ENCODE measurements at regions not wholly inside any gene's neighbourhood (a gene's known extent, or its start where the extent isn't known, plus 50 kb on each side); places are given as distances from the start of the nearest gene placed in this dataset.

DNA sequence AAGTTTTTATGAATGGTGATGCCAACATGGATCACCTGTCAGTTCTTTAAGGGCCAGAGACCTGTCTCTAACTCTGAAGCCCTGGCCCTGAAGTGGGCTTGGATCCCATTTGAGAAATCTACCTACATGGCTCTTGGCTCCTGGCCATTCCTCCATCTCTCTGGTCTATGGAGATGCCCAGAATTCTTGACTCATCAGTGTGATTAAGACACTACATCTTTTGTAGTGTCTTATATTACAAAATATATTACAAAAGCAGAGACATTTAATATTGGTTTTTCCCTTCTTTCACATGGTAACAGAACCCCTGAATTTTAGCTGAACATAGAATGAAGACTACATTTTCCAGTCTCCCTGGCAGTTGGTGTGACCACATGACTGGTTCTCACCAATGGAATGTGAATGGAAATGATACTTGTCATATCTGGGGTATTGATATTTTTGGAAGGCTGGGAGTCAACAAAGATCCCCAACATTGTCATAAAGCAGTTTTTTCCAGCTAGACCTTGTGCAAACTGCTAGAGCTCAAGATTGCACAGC is 198.3 kb downstream of the SREK1 start:
- DNase-seq (ENCODE audit: extremely low spot score), result no peak
- no peak overlapping the region for H3K4me3 ChIP-seq
- intact Hi-C loops (cut with DNase I), result no loop called here
- no peaks in the 10 kb centered on the region for H3K27me3 ChIP-seq
- no peaks in the 10 kb centered on the region for H3K4me1 ChIP-seq
- H3K9me3 ChIP-seq, result no peaks in the 10 kb centered on the region
- no peaks in the 10 kb centered on the region for H3K36me3 ChIP-seq
- H3K27ac ChIP-seq (replicated peaks in 1 of 4), result no peak overlapping the region
- TF ChIP-seq EP300 (IDR thresholded peaks at IDR 0.05) (no peak), POLR2AphosphoS5 (IDR thresholded peaks at IDR 0.05) (no peak), POLR2A (IDR thresholded peaks at IDR 0.05; ENCODE audit: low read depth) (no peak)
- TF ChIP-seq, protein P1, sequence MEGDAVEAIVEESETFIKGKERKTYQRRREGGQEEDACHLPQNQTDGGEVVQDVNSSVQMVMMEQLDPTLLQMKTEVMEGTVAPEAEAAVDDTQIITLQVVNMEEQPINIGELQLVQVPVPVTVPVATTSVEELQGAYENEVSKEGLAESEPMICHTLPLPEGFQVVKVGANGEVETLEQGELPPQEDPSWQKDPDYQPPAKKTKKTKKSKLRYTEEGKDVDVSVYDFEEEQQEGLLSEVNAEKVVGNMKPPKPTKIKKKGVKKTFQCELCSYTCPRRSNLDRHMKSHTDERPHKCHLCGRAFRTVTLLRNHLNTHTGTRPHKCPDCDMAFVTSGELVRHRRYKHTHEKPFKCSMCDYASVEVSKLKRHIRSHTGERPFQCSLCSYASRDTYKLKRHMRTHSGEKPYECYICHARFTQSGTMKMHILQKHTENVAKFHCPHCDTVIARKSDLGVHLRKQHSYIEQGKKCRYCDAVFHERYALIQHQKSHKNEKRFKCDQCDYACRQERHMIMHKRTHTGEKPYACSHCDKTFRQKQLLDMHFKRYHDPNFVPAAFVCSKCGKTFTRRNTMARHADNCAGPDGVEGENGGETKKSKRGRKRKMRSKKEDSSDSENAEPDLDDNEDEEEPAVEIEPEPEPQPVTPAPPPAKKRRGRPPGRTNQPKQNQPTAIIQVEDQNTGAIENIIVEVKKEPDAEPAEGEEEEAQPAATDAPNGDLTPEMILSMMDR (IDR thresholded peaks at IDR 0.05), result no peak

DNA sequence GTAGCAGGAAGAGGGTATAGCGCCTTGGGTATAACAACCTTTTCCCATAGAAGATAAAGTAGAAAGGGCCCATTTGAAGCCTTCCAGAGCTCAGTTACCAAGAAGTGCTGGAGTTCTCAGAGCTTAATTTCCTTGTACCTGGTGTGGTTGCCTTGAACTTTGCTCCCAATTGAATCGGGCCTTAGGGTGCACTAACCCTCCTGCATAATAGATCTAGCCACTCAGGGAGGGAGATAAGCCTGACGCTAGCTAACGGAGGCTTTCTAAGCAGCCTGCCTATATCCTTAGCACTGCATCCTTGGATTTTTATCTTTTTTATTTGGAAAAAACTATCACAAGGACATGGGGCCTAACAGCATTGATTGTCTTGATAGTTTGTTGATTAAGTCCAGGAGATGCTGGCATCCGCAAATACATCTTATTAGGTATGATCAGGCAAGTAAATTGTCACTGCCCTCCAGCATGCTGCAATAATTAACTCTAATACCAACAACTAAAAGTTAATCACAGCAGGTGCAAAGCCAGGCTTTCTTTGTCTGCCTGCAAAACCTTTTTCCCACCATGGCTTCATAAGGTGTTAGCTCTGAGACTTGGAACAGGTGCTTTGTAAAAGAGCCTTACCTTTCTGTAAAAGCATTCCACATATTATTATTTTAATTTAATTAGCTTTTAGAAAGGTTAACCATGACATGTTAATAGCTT is 199.4 kb downstream of the SREK1 start:
- no peaks in the 10 kb centered on the region for H3K9me3 ChIP-seq
- no peaks in the 10 kb centered on the region for H3K27me3 ChIP-seq
- DNase-seq (ENCODE audit: extremely low spot score), result no peak
- no peak overlapping the region for H3K4me3 ChIP-seq
- no peaks in the 10 kb centered on the region for H3K4me1 ChIP-seq
- H3K36me3 ChIP-seq, result no peaks in the 10 kb centered on the region
- H3K27ac ChIP-seq (replicated peaks in 1 of 4), result no peak overlapping the region
- 91% methylated on average over 5 of the region's 5 CpGs for WGBS
- intact Hi-C loops (cut with DNase I), result no loop called here
- TF ChIP-seq, protein P1 (IDR thresholded peaks at IDR 0.05), result no peak
- no peak for TF ChIP-seq POLR2AphosphoS5 (IDR thresholded peaks at IDR 0.05)
- TF ChIP-seq POLR2A (IDR thresholded peaks at IDR 0.05; ENCODE audit: low read depth), result no peak
- TF ChIP-seq EP300 (IDR thresholded peaks at IDR 0.05), result no peak

DNA sequence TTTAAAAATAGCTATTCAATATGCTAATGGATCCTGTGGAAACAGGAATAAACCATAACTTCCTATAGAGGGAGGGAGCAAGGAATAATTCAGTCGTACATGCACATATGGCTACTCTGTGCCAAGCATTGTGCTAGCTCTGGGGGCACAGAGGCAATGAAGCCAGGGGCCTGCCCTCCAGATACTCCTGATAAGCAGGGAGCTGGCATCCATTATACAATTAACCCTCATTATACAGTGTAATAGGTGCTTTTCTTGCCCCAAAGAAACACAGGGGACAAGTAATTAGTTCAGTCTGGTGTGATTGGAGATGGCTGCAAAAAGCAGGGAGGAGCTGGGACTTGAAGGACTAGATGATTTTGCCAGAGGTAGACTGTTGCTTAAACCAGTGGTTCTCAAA is 200.4 kb downstream of the SREK1 start:
- H3K9me3 ChIP-seq, result no peaks in the 10 kb centered on the region
- H3K4me1 ChIP-seq, result no peaks in the 10 kb centered on the region
- DNase-seq (ENCODE audit: extremely low spot score), result no peak
- H3K4me3 ChIP-seq, result no peak overlapping the region
- no peaks in the 10 kb centered on the region for H3K27me3 ChIP-seq
- no peaks in the 10 kb centered on the region for H3K36me3 ChIP-seq
- 65% methylated on average over 1 of the region's 1 CpG for WGBS
- no peak overlapping the region for H3K27ac ChIP-seq (replicated peaks in 1 of 4)
- intact Hi-C loops (cut with DNase I), result no loop called here
- no peak for TF ChIP-seq POLR2AphosphoS5 (IDR thresholded peaks at IDR 0.05)
- TF ChIP-seq, protein P1 (IDR thresholded peaks at IDR 0.05), result no peak
- no peak for TF ChIP-seq EP300 (IDR thresholded peaks at IDR 0.05)
- TF ChIP-seq POLR2A (IDR thresholded peaks at IDR 0.05; ENCODE audit: low read depth), result no peak

DNA sequence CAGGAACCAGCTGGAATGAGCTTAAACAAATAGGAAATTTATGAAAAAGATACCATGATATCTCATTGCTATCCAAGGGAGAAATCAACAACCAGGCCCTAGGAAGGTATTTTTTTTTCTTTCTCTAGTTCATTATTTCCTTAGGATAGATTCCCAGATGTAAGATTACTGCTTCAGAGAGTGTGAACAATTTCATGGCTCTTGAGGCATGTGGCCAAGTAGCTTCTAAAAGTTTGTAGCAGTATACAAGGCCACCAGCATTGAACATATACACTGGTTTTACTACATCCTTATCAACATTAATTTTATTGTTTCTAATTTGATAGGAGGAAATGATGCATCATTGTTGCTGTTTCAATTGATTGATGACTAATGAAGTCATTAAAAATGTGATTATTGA is 201.2 kb downstream of the SREK1 start:
- H3K27ac ChIP-seq (replicated peaks in 1 of 4), result no peak overlapping the region
- no peaks in the 10 kb centered on the region for H3K27me3 ChIP-seq
- DNase-seq (ENCODE audit: extremely low spot score), result no peak
- no peak overlapping the region for H3K4me3 ChIP-seq
- H3K4me1 ChIP-seq, result no peaks in the 10 kb centered on the region
- no peaks in the 10 kb centered on the region for H3K36me3 ChIP-seq
- H3K9me3 ChIP-seq, result no peaks in the 10 kb centered on the region
- intact Hi-C loops (cut with DNase I), result no loop called here
- TF ChIP-seq, protein P1 (IDR thresholded peaks at IDR 0.05), result no peak
- TF ChIP-seq EP300 (IDR thresholded peaks at IDR 0.05) (no peak), POLR2AphosphoS5 (IDR thresholded peaks at IDR 0.05) (no peak), POLR2A (IDR thresholded peaks at IDR 0.05; ENCODE audit: low read depth) (no peak)

DNA sequence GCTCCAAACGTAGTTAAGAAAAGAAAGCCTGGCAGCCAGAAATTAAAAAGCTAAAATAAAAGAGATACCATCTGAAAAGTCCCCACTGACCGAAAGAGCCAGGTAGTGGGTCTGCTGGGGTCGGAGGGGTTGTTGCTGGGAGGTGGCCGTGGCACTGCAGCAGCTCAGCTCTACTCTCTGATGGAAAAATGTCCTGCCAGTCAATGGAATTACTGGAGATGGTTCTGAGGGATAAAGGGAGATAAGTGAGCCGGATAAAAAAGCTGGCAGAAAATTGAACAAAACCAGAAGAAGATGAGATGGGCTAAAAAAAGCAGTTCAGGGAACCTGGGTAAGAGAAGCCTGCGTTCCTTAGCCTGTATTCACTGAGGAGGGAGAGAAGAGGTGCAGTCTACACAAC is 202.8 kb downstream of the SREK1 start:
- Histone ChIP-seq H3K36me3 (no peaks in the 10 kb centered on the region), H3K9me3 (no peaks in the 10 kb centered on the region), H3K4me3 (no peak overlapping the region), H3K27me3 (no peaks in the 10 kb centered on the region), H3K4me1 (no peaks in the 10 kb centered on the region), H3K27ac (replicated peaks in 1 of 4) (no peak overlapping the region)
- no peak for DNase-seq (ENCODE audit: extremely low spot score)
- TF ChIP-seq EP300 (IDR thresholded peaks at IDR 0.05) (no peak), POLR2A (IDR thresholded peaks at IDR 0.05; ENCODE audit: low read depth) (no peak), POLR2AphosphoS5 (IDR thresholded peaks at IDR 0.05) (no peak)
- TF ChIP-seq, protein P1 (IDR thresholded peaks at IDR 0.05), result no peak
- WGBS, result 83% methylated on average over 6 of the region's 6 CpGs
- intact Hi-C loops (cut with DNase I), result no loop called here
